K562 (cell line): ENCODE measurements at regions not wholly inside any gene's neighbourhood (a gene's known extent, or its start where the extent isn't known, plus 50 kb on each side); places are given as distances from the start of the nearest gene placed in this dataset.

Experiments used
- ATAC-seq: fragments of 200-7000 bp; cut with Tn5 transposase; 3 replicates; pipeline ENCODE4 v1.9.1; 2020; ENCODE audit warnings: moderate library complexity
- BruUV-seq: library from RNA; stranded (reverse); fragments of 400-500 nt; replicated peaks from 2 replicates; lab custom pipeline; 2021; lab: Mats Ljungman, UMichigan
- CTCF ChIA-PET: fragments of 300-600 bp; formaldehyde crosslinking; extraction: SDS; loops from one replicate; lab custom pipeline; 2021; ENCODE audit warnings: low intra/inter-chr PET ratio; lab: Yijun Ruan, JAX
- POLR2A ChIA-PET: fragments of 300-600, 350-650 bp; sonication (Branson Sonifier 250); formaldehyde crosslinking; extraction: SDS; loops from one replicate; lab custom pipeline; 2021; ENCODE audit warnings: antibody characterized with exemption, inconsistent platforms; lab: Yijun Ruan, JAX
- DNase-seq, 4 experiments: peaks; one replicate each; pipeline versions ENCODE4 v3.0.0 to v3.0.0-alpha.2; 2011 to 2018; ENCODE audit warnings: low spot score in 3 of 4, mixed read lengths in 3 of 4; ENCODE audit errors: extremely low read depth in 1 of 4
- FAIRE-seq: peaks from 2 replicates; lab custom pipeline; 2011; peaks lifted over from hg19 to GRCh38; lab: Jason Lieb, UNC
- H2AFZ ChIP-seq: 2 replicates; pipeline ENCODE4 v1.6.0; 2011; ENCODE audit warnings: low read depth, low read length, control low read depth, inconsistent platforms
- H3K27ac ChIP-seq: fragments of 200-600 bp; 3 replicates; pipeline ENCODE4 v1.8.0; 2011; ENCODE audit warnings: low read depth, mild to moderate bottlenecking, control low read depth, inconsistent platforms, low read length, moderate library complexity, mixed read lengths; ENCODE audit errors: extremely low read depth
- H3K27me3 ChIP-seq, 2 experiments: fragments of 300-600 bp in 1 of 2; 2 replicates in 1 of 2; 3 replicates in 1 of 2; pipeline versions ENCODE4 v1.6.0 to v1.8.0; 2011; ENCODE audit warnings: inconsistent platforms in 2 of 2, low read length in 2 of 2, mild to moderate bottlenecking in 1 of 2, mixed read lengths in 1 of 2, moderate library complexity in 1 of 2; ENCODE audit not compliant: control insufficient read depth in 2 of 2, insufficient read depth in 2 of 2
- H3K36me3 ChIP-seq: fragments of 300-600 bp; 3 replicates; pipeline ENCODE4 v1.8.0; 2011; ENCODE audit warnings: mild to moderate bottlenecking, low read length, inconsistent platforms; ENCODE audit not compliant: control insufficient read depth, insufficient read depth
- H3K4me1 ChIP-seq, 2 experiments: fragments of 200-600 bp in 1 of 2; replicated peaks in 1 of 2; 2 replicates in 1 of 2; 3 replicates in 1 of 2; pipeline versions ENCODE4 v1.5.1 to v1.8.0; 2011; ENCODE audit warnings: inconsistent platforms in 2 of 2, low read length in 2 of 2, mild to moderate bottlenecking in 1 of 2, mixed read lengths in 1 of 2, moderate library complexity in 1 of 2; ENCODE audit not compliant: control insufficient read depth in 2 of 2, insufficient read depth in 2 of 2
- H3K4me2 ChIP-seq: 2 replicates; pipeline ENCODE4 v1.6.1; 2011; ENCODE audit warnings: low read length, control low read depth, inconsistent platforms, mixed read lengths; ENCODE audit not compliant: insufficient read depth
- H3K4me3 ChIP-seq: fragments of 200-600 bp; sonication (generic), shearing (Covaris generic); 2 replicates; pipeline ENCODE4 v1.5.1; 2016; ENCODE audit warnings: control low read depth, inconsistent platforms
- H3K79me2 ChIP-seq: fragments of 200-600 bp; 3 replicates; pipeline ENCODE4 v1.8.0; 2011; ENCODE audit warnings: low read length, inconsistent platforms; ENCODE audit not compliant: control insufficient read depth, insufficient read depth
- H3K9ac ChIP-seq, 2 experiments: 2 replicates each; pipeline versions ENCODE4 v1.6.0 to v1.6.1; 2011; ENCODE audit warnings: low read depth in 2 of 2, low read length in 2 of 2, control low read depth in 1 of 2, inconsistent platforms in 1 of 2, mild to moderate bottlenecking in 1 of 2, mixed read lengths in 1 of 2; ENCODE audit not compliant: insufficient read depth in 1 of 2
- H3K9me1 ChIP-seq: one replicate; pipeline ENCODE4 v1.6.0; 2011; ENCODE audit warnings: inconsistent platforms, mild to moderate bottlenecking, low read length, moderate library complexity; ENCODE audit not compliant: control insufficient read depth, insufficient read depth
- H3K9me3 ChIP-seq: replicated peaks from 2 replicates; pipeline ENCODE4 v1.5.1; 2011; ENCODE audit warnings: low read depth, low read length, inconsistent platforms; ENCODE audit not compliant: control insufficient read depth, insufficient read depth
- H4K20me1 ChIP-seq: replicated peaks from 2 replicates; pipeline ENCODE4 v1.6.1; 2011; ENCODE audit warnings: low read length, inconsistent platforms, mixed read lengths; ENCODE audit not compliant: control insufficient read depth, insufficient read depth
- CBX3 ChIP-seq, 2 experiments: IDR thresholded peaks; 1 replicate in 1 of 2; 2 replicates in 1 of 2; pipeline ENCODE4 v1.6.1; 2012; ENCODE audit warnings: inconsistent platforms in 2 of 2, low read length in 2 of 2, borderline replicate concordance in 1 of 2, control low read depth in 1 of 2
- GATA2 ChIP-seq: sonication (generic); formaldehyde crosslinking; IDR thresholded peaks from 2 replicates; pipeline ENCODE4 v1.4.0; 2020; ENCODE audit warnings: mild to moderate bottlenecking, missing genetic modification reagents
- ILK ChIP-seq: fragments of 450-650 bp; IDR thresholded peaks from 2 replicates; pipeline ENCODE4 v1.6.1; 2016; ENCODE audit warnings: missing genetic modification characterization, low read depth, mild to moderate bottlenecking, missing compliant biosample characterization, moderate library complexity, borderline replicate concordance
- POLR3G ChIP-seq: IDR thresholded peaks from 2 replicates; pipeline ENCODE4 v1.6.1; 2011; ENCODE audit not compliant: insufficient read length, insufficient replicate concordance; ENCODE audit errors: extremely low read depth
- SMC3 ChIP-seq: conservative IDR thresholded peaks from 2 replicates; pipeline ENCODE4 v1.6.1; 2011; ENCODE audit warnings: low read depth, low read length, improper control_type of control experiment; ENCODE audit not compliant: insufficient read depth
- TAL1 ChIP-seq: fragments of 450-650 bp; IDR thresholded peaks from 2 replicates; pipeline ENCODE4 v1.6.1; 2016; ENCODE audit warnings: mild to moderate bottlenecking
- THRA ChIP-seq: fragments of 450-650 bp; IDR thresholded peaks from 2 replicates; pipeline ENCODE4 v1.6.1; 2017; ENCODE audit warnings: mild to moderate bottlenecking, moderate library complexity
- VEZF1 ChIP-seq: fragments of 200-800 bp; sonication (Bioruptor generic); IDR thresholded peaks from 2 replicates; pipeline ENCODE4 v1.6.1; 2017; ENCODE audit warnings: missing genetic modification characterization, missing compliant biosample characterization
- ZFP36 ChIP-seq: fragments of 150-350 bp; IDR thresholded peaks from 2 replicates; pipeline ENCODE4 v1.6.1; 2018; ENCODE audit warnings: low read length, low read depth; ENCODE audit not compliant: partially characterized antibody
- ZFP91 ChIP-seq: sonication (generic); formaldehyde crosslinking; IDR thresholded peaks from 2 replicates; pipeline ENCODE4 v1.8.0; 2022; ENCODE audit warnings: mild to moderate bottlenecking, missing genetic modification reagents
- ZNF224 ChIP-seq: sonication (generic); formaldehyde crosslinking; IDR thresholded peaks from 2 replicates; pipeline ENCODE4 v1.8.0; 2022; ENCODE audit warnings: mild to moderate bottlenecking, missing genetic modification reagents
- ZNF589 ChIP-seq: fragments of 200-800 bp; sonication (Bioruptor generic); IDR thresholded peaks from 2 replicates; pipeline ENCODE4 v1.6.1; 2016; ENCODE audit warnings: low read depth, missing genetic modification characterization, missing compliant biosample characterization
- ZNF766 ChIP-seq: fragments of 200-800 bp; sonication (Bioruptor generic); conservative IDR thresholded peaks from 2 replicates; pipeline ENCODE4 v1.6.1; 2016; ENCODE audit warnings: missing genetic modification characterization, missing compliant biosample characterization
- WGBS: fragments of 100-300 bp; shearing (Covaris generic); methylation state at CpG from one replicate; pipeline ENCODE4 v1.1.6; 2016; ENCODE audit warnings: low coverage, mixed read lengths; ENCODE audit not compliant: insufficient coverage; ENCODE audit errors: missing lambda C conversion rate; 5-methylcytosine and 5-hydroxymethylcytosine counted together
- in situ Hi-C: fragments of 300-500 bp; cut with MboI; formaldehyde crosslinking; loops from 4 replicates; pipeline ENCODE4 v1.15.0; 2018; ENCODE audit warnings: inconsistent platforms, mixed read lengths
- intact Hi-C: fragments of 100-400 bp; cut with micrococcal nuclease; formaldehyde crosslinking; loops from 2 replicates; pipeline ENCODE4 v1.14.2; 2022

- no peak for DNase-seq
- in situ Hi-C loops (no loop called here), intact Hi-C loops (no loop called here)
- Histone ChIP-seq H4K20me1 (no peaks in the 10 kb centered on the region), H3K4me3 (no peak overlapping the region), H3K9ac (no peak overlapping the region), H3K36me3 (no peaks in the 10 kb centered on the region), H3K27me3 (no peaks in the 10 kb centered on the region), H3K79me2 (no peaks in the 10 kb centered on the region), H3K4me2 (no peak overlapping the region), H3K27ac (no peak overlapping the region), H3K4me1 (no peaks in the 10 kb centered on the region), H3K9me3 (no peaks in the 10 kb centered on the region), H2AFZ (no peak overlapping the region), H3K9me1 (no peaks in the 10 kb centered on the region)
- CTCF ChIA-PET = no interaction called here
- no peak for ATAC-seq
- no TSS peak for BruUV-seq
- 0% methylated on average over 7 of the region's 7 CpGs for WGBS
- POLR2A ChIA-PET = no interaction called here
- FAIRE-seq = no peak
- TF ChIP-seq ZFP36 (no peak), ZNF766 (CRISPR knock-in tag) (no peak), GATA2 (CRISPR knock-in tag) (no peak), TAL1 (no peak), THRA (no peak), ZFP91 (CRISPR knock-in tag) (no peak), SMC3 (no peak), POLR3G (no peak), CBX3 (IDR thresholded peaks at IDR 0.05; ENCODE audit: borderline replicate concordance in 1 of 2, low read length in 2 of 2) (no peak), ZNF224 (no peak), ILK (tag) (no peak), VEZF1 (no peak), ZNF589 (CRISPR knock-in tag) (no peak)
Measured at GRCh38 chr10:36063396-36063795, 421.3 kb upstream of the FZD8 start.
